Endothelial cell (in vitro differentiated cells): ENCODE measurements at regions not wholly inside any gene's neighbourhood (a gene's known extent, or its start where the extent isn't known, plus 50 kb on each side); places are given as distances from the start of the nearest gene placed in this dataset.

Experiments used
- DNase-seq: peaks from one replicate; pipeline ENCODE4 v3.0.0; 2021; ENCODE audit warnings: low spot score
- H3K27ac Mint-ChIP-seq: one replicate; pipeline ENCODE4 v1.8.0; 2021; ENCODE audit warnings: mixed read lengths, inconsistent platforms; ENCODE audit not compliant: unreplicated experiment
- H3K27me3 Mint-ChIP-seq: one replicate; pipeline ENCODE4 v1.8.0; 2021; ENCODE audit warnings: mild to moderate bottlenecking, moderate library complexity, mixed read lengths, inconsistent platforms; ENCODE audit not compliant: unreplicated experiment
- H3K36me3 Mint-ChIP-seq: one replicate; pipeline ENCODE4 v1.8.0; 2021; ENCODE audit warnings: mild to moderate bottlenecking, low read depth, mixed read lengths, inconsistent platforms; ENCODE audit not compliant: unreplicated experiment
- H3K4me1 Mint-ChIP-seq: one replicate; pipeline ENCODE4 v1.8.0; 2021; ENCODE audit warnings: mild to moderate bottlenecking, mixed read lengths, inconsistent platforms; ENCODE audit not compliant: unreplicated experiment
- H3K4me3 Mint-ChIP-seq: one replicate; pipeline ENCODE4 v1.8.0; 2021; ENCODE audit warnings: mild to moderate bottlenecking, mixed read lengths, inconsistent platforms; ENCODE audit not compliant: unreplicated experiment
- H3K9me3 Mint-ChIP-seq: one replicate; pipeline ENCODE4 v1.8.0; 2021; ENCODE audit warnings: mixed read lengths, inconsistent platforms; ENCODE audit not compliant: unreplicated experiment
- TF ChIP-seq, protein P1 (sequence below): fragments of 200-600 bp; sonication (generic); IDR thresholded peaks from one replicate; pipeline ENCODE4 v1.5.0; 2021; ENCODE audit warnings: antibody characterized with exemption; ENCODE audit not compliant: unreplicated experiment

GRCh38 chrY:15345471-15346155 is 821.3 kb downstream of the NLGN4Y start:
- no peak for DNase-seq
- Mint-ChIP-seq H3K4me1 (no peaks in the 10 kb centered on the region), H3K27ac (no peak overlapping the region), H3K36me3 (no peaks in the 10 kb centered on the region), H3K9me3 (no peaks in the 10 kb centered on the region), H3K4me3 (no peak overlapping the region), H3K27me3 (peaks cover 3% of the 10 kb centered on the region)
- TF ChIP-seq, protein P1, sequence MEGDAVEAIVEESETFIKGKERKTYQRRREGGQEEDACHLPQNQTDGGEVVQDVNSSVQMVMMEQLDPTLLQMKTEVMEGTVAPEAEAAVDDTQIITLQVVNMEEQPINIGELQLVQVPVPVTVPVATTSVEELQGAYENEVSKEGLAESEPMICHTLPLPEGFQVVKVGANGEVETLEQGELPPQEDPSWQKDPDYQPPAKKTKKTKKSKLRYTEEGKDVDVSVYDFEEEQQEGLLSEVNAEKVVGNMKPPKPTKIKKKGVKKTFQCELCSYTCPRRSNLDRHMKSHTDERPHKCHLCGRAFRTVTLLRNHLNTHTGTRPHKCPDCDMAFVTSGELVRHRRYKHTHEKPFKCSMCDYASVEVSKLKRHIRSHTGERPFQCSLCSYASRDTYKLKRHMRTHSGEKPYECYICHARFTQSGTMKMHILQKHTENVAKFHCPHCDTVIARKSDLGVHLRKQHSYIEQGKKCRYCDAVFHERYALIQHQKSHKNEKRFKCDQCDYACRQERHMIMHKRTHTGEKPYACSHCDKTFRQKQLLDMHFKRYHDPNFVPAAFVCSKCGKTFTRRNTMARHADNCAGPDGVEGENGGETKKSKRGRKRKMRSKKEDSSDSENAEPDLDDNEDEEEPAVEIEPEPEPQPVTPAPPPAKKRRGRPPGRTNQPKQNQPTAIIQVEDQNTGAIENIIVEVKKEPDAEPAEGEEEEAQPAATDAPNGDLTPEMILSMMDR = no peak

GRCh38 chrY:15349351-15349750 is 825.0 kb downstream of the NLGN4Y start:
- Mint-ChIP-seq H3K36me3 (no peaks in the 10 kb centered on the region), H3K4me3 (no peak overlapping the region), H3K27ac (no peak overlapping the region), H3K9me3 (no peaks in the 10 kb centered on the region), H3K27me3 (peaks cover 1% of the 10 kb centered on the region), H3K4me1 (no peaks in the 10 kb centered on the region)
- TF ChIP-seq, protein P1 = no peak
- no peak for DNase-seq

GRCh38 chrY:15355321-15355720 is 831.0 kb downstream of the NLGN4Y start:
- Mint-ChIP-seq H3K36me3 (no peaks in the 10 kb centered on the region), H3K27me3 (peaks cover 1% of the 10 kb centered on the region), H3K4me3 (no peak overlapping the region), H3K27ac (no peak overlapping the region), H3K4me1 (peaks cover 7% of the 10 kb centered on the region), H3K9me3 (no peaks in the 10 kb centered on the region)
- DNase-seq = no peak
- TF ChIP-seq, protein P1 = no peak

DNA sequence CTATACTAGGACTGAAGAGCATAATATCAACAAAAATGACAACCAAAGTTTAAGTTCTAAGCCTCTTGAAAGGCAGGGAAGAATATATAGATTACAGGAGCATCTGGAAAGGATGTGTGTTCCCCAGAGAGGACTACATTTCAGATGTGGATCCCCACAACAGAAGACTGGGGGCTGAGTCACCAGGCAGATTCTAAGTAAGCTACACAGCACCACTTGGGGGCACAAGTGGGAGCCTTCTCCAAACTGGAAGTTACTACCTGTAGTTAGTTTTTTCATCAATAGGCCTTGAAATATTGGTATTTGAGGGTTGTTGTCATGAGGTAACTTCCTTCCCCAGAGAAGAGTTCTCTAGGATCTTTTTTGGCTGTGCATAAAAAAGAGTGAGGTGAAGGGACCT is 836.1 kb downstream of the NLGN4Y start:
- Mint-ChIP-seq H3K4me1 (peaks cover 12% of the 10 kb centered on the region), H3K9me3 (no peaks in the 10 kb centered on the region), H3K27ac (no peak overlapping the region), H3K27me3 (no peaks in the 10 kb centered on the region), H3K4me3 (no peak overlapping the region), H3K36me3 (no peaks in the 10 kb centered on the region)
- no peak for DNase-seq
- TF ChIP-seq, protein P1 = no peak

GRCh38 chrY:15364996-15365395 is 840.7 kb downstream of the NLGN4Y start:
- no peak for DNase-seq
- Mint-ChIP-seq H3K36me3 (no peaks in the 10 kb centered on the region), H3K4me1 (peaks cover 22% of the 10 kb centered on the region), H3K27ac (no peak overlapping the region), H3K27me3 (no peaks in the 10 kb centered on the region), H3K9me3 (no peaks in the 10 kb centered on the region), H3K4me3 (no peak overlapping the region)
- TF ChIP-seq, protein P1 = no peak
